ENCODE measurements at regions not wholly inside any gene's neighbourhood (a gene's known extent, or its start where the extent isn't known, plus 50 kb on each side); places are given as distances from the start of the nearest gene placed in this dataset.
"Not testable (repeated sequence)": the region's sequence is repeated elsewhere in the genome, so short reads cannot be mapped to it uniquely, and the experiment has no call there.

DNA sequence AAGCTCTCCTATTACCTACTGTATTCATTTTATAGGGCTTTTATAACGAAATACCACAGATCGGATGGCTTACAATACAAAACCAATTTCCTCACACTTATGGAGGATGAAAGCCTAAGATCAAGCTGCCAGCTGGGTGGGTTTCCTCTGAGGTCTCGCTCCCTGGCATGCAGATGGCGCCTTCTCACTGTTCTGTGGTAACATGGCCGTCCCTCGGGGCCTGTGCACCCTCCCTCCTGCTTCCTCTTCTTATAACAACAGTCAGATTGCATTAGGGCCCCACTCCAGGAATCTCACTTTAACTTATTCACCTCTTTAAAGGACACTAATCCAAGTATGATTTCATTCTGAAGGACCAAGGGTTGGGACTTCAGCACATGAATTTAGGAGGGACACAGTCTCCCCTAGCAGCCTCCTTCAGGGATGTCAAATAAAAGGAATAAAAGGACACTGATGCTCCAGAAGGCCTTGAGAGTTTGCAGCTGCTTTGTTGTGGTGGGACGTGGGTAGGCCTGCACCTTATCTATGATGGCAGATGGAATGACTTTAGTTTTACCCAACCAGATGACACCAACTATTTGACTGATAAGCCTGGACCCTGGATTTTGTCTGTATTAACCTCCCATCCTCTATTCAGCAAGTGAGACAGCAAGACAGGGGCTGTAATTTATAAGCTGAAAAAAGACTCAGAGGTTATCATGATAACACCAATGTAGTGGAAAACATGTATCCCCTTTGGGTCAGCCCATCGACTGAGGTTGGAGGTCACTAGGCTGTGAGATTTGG is 455.3 kb downstream of the TMEM121 start:
- TF ChIP-seq, protein P1, sequence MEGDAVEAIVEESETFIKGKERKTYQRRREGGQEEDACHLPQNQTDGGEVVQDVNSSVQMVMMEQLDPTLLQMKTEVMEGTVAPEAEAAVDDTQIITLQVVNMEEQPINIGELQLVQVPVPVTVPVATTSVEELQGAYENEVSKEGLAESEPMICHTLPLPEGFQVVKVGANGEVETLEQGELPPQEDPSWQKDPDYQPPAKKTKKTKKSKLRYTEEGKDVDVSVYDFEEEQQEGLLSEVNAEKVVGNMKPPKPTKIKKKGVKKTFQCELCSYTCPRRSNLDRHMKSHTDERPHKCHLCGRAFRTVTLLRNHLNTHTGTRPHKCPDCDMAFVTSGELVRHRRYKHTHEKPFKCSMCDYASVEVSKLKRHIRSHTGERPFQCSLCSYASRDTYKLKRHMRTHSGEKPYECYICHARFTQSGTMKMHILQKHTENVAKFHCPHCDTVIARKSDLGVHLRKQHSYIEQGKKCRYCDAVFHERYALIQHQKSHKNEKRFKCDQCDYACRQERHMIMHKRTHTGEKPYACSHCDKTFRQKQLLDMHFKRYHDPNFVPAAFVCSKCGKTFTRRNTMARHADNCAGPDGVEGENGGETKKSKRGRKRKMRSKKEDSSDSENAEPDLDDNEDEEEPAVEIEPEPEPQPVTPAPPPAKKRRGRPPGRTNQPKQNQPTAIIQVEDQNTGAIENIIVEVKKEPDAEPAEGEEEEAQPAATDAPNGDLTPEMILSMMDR (IDR thresholded peaks at IDR 0.05): not testable (repeated sequence)
- not testable (repeated sequence) for TF ChIP-seq KDM1A (IDR thresholded peaks at IDR 0.05; ENCODE audit: low read depth); JUNB (IDR thresholded peaks at IDR 0.05); POLR2A (IDR thresholded peaks at IDR 0.05; ENCODE audit: low read length); HDAC2 (IDR thresholded peaks at IDR 0.05); ESRRA (IDR thresholded peaks at IDR 0.05; ENCODE audit: borderline replicate concordance, low read length)
- TF ChIP-seq, protein P2, sequence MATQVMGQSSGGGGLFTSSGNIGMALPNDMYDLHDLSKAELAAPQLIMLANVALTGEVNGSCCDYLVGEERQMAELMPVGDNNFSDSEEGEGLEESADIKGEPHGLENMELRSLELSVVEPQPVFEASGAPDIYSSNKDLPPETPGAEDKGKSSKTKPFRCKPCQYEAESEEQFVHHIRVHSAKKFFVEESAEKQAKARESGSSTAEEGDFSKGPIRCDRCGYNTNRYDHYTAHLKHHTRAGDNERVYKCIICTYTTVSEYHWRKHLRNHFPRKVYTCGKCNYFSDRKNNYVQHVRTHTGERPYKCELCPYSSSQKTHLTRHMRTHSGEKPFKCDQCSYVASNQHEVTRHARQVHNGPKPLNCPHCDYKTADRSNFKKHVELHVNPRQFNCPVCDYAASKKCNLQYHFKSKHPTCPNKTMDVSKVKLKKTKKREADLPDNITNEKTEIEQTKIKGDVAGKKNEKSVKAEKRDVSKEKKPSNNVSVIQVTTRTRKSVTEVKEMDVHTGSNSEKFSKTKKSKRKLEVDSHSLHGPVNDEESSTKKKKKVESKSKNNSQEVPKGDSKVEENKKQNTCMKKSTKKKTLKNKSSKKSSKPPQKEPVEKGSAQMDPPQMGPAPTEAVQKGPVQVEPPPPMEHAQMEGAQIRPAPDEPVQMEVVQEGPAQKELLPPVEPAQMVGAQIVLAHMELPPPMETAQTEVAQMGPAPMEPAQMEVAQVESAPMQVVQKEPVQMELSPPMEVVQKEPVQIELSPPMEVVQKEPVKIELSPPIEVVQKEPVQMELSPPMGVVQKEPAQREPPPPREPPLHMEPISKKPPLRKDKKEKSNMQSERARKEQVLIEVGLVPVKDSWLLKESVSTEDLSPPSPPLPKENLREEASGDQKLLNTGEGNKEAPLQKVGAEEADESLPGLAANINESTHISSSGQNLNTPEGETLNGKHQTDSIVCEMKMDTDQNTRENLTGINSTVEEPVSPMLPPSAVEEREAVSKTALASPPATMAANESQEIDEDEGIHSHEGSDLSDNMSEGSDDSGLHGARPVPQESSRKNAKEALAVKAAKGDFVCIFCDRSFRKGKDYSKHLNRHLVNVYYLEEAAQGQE (IDR thresholded peaks at IDR 0.05): not testable (repeated sequence)
- TF ChIP-seq, protein P3, sequence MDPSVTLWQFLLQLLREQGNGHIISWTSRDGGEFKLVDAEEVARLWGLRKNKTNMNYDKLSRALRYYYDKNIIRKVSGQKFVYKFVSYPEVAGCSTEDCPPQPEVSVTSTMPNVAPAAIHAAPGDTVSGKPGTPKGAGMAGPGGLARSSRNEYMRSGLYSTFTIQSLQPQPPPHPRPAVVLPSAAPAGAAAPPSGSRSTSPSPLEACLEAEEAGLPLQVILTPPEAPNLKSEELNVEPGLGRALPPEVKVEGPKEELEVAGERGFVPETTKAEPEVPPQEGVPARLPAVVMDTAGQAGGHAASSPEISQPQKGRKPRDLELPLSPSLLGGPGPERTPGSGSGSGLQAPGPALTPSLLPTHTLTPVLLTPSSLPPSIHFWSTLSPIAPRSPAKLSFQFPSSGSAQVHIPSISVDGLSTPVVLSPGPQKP (IDR thresholded peaks at IDR 0.05; ENCODE audit: low read depth, low read length): not testable (repeated sequence)
- TF ChIP-seq, protein P4, sequence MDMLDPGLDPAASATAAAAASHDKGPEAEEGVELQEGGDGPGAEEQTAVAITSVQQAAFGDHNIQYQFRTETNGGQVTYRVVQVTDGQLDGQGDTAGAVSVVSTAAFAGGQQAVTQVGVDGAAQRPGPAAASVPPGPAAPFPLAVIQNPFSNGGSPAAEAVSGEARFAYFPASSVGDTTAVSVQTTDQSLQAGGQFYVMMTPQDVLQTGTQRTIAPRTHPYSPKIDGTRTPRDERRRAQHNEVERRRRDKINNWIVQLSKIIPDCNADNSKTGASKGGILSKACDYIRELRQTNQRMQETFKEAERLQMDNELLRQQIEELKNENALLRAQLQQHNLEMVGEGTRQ (IDR thresholded peaks at IDR 0.05): not testable (repeated sequence)
